HepG2 (cell line): ENCODE measurements at regions not wholly inside any gene's neighbourhood (a gene's known extent, or its start where the extent isn't known, plus 50 kb on each side); places are given as distances from the start of the nearest gene placed in this dataset.

Experiments
- ATAC-seq: fragments of 200-7000 bp; cut with Tn5 transposase; 3 replicates; pipeline ENCODE4 v1.9.1; 2020; ENCODE audit warnings: mild to moderate bottlenecking, moderate library complexity
- BruUV-seq: library from RNA; stranded (reverse); fragments of 400-500 nt; replicated peaks from 2 replicates; lab custom pipeline; 2021; lab: Mats Ljungman, UMichigan
- CTCF ChIA-PET: fragments of 300-600 bp; formaldehyde crosslinking; extraction: SDS; loops from one replicate; lab custom pipeline; 2021; ENCODE audit warnings: low total read pairs, inconsistent platforms, low intra/inter-chr PET ratio; lab: Yijun Ruan, JAX
- POLR2A ChIA-PET: fragments of 350-600 bp; sonication (Branson Sonifier 250); formaldehyde crosslinking; loops from one replicate; lab custom pipeline; 2020; ENCODE audit warnings: antibody characterized with exemption, inconsistent platforms; lab: Yijun Ruan, JAX
- DNase-seq: peaks from one replicate; pipeline ENCODE4 v3.0.0-alpha.2; 2015; ENCODE audit warnings: low spot score
- FAIRE-seq: peaks from 3 replicates; lab custom pipeline; 2011; peaks lifted over from hg19 to GRCh38; lab: Jason Lieb, UNC
- H2AFZ ChIP-seq: one replicate; pipeline ENCODE4 v1.6.1; 2011; ENCODE audit warnings: low read length, inconsistent platforms
- H3K27ac ChIP-seq: fragments of 300-600 bp; 3 replicates; pipeline ENCODE4 v1.8.0; 2011; ENCODE audit warnings: mixed run types, mild to moderate bottlenecking, mixed read lengths, low read length, inconsistent platforms; ENCODE audit not compliant: insufficient read depth; ENCODE audit errors: extremely low read length
- H3K27me3 ChIP-seq, 2 experiments: fragments of 200-600 bp in 1 of 2; 2 replicates in 1 of 2; 3 replicates in 1 of 2; pipeline versions ENCODE4 v1.6.0 to v1.8.0; 2011; ENCODE audit warnings: low read length in 2 of 2, mild to moderate bottlenecking in 2 of 2, moderate library complexity in 2 of 2, inconsistent platforms in 1 of 2; ENCODE audit not compliant: insufficient read depth in 2 of 2, control insufficient read depth in 1 of 2
- H3K36me3 ChIP-seq, 2 experiments: fragments of 200-600 bp in 1 of 2; replicated peaks in 1 of 2; 2 replicates in 1 of 2; 3 replicates in 1 of 2; pipeline versions ENCODE4 v1.5.1 to v1.8.0; 2011; ENCODE audit warnings: low read length in 2 of 2, inconsistent platforms in 1 of 2; ENCODE audit not compliant: insufficient read depth in 2 of 2, control insufficient read depth in 1 of 2
- H3K4me1 ChIP-seq: 2 replicates; pipeline ENCODE4 v1.5.1; 2012; ENCODE audit warnings: low read length, inconsistent platforms; ENCODE audit not compliant: insufficient read depth
- H3K4me2 ChIP-seq: 2 replicates; pipeline ENCODE4 v1.6.0; 2011; ENCODE audit warnings: low read depth, low read length, inconsistent platforms
- H3K4me3 ChIP-seq, 3 experiments: fragments of 200-600 bp in 1 of 3; sonication (generic), shearing (Covaris generic) in 1 of 3; replicated peaks in 1 of 3; 2 replicates each; pipeline ENCODE4 v1.5.1; 2011 to 2016; ENCODE audit warnings: low read length in 3 of 3, inconsistent platforms in 2 of 3, low read depth in 2 of 3, mild to moderate bottlenecking in 2 of 3, control low read depth in 1 of 3, mixed read lengths in 1 of 3; ENCODE audit not compliant: insufficient read depth in 1 of 3
- H3K79me2 ChIP-seq: one replicate; pipeline ENCODE4 v1.6.1; 2011; ENCODE audit warnings: low read length, inconsistent platforms; ENCODE audit not compliant: insufficient read depth
- H3K9ac ChIP-seq: 2 replicates; pipeline ENCODE4 v1.6.0; 2011; ENCODE audit warnings: mild to moderate bottlenecking, low read depth, low read length, inconsistent platforms; ENCODE audit not compliant: insufficient read depth
- H3K9me3 ChIP-seq: 2 replicates; pipeline ENCODE4 v1.5.1; 2012; ENCODE audit warnings: mild to moderate bottlenecking, low read length
- H4K20me1 ChIP-seq: 2 replicates; pipeline ENCODE4 v1.6.0; 2011; ENCODE audit warnings: inconsistent platforms, mild to moderate bottlenecking, low read length, moderate library complexity; ENCODE audit not compliant: insufficient read depth
- EZH2 ChIP-seq: conservative IDR thresholded peaks from 2 replicates; pipeline ENCODE4 v1.6.1; 2012; ENCODE audit warnings: mild to moderate bottlenecking, low read depth, low read length, moderate library complexity
- HOXA7 ChIP-seq: sonication (generic); formaldehyde crosslinking; IDR thresholded peaks from 2 replicates; pipeline ENCODE4 v1.8.1; 2022; ENCODE audit warnings: mild to moderate bottlenecking, missing genetic modification reagents, moderate library complexity
- KAT2B ChIP-seq: fragments of 150-350 bp; IDR thresholded peaks from 2 replicates; pipeline ENCODE4 v1.6.1; 2014; ENCODE audit warnings: low read depth, low read length, borderline replicate concordance
- KDM4B ChIP-seq: sonication (generic); formaldehyde crosslinking; IDR thresholded peaks from 2 replicates; pipeline ENCODE4 v1.4.0; 2020; ENCODE audit warnings: missing genetic modification reagents
- MIER2 ChIP-seq: IDR thresholded peaks from 2 replicates; pipeline ENCODE4 v1.6.1; 2016; ENCODE audit warnings: missing biosample characterization, missing genetic modification reagents
- NR2C2 ChIP-seq: sonication (generic); formaldehyde crosslinking; IDR thresholded peaks from 2 replicates; pipeline ENCODE4 v1.4.0; 2020; ENCODE audit warnings: missing genetic modification reagents, mild to moderate bottlenecking, moderate library complexity, borderline replicate concordance
- TBX2 ChIP-seq: sonication (generic); formaldehyde crosslinking; IDR thresholded peaks from 2 replicates; pipeline ENCODE4 v1.5.0; 2020; ENCODE audit warnings: missing genetic modification reagents, mild to moderate bottlenecking, borderline replicate concordance
- ZBTB33 ChIP-seq: sonication (generic); formaldehyde crosslinking; IDR thresholded peaks from 2 replicates; pipeline ENCODE4 v1.4.0; 2020; ENCODE audit warnings: missing genetic modification reagents
- ZNF567 ChIP-seq: sonication (generic); formaldehyde crosslinking; IDR thresholded peaks from 2 replicates; pipeline ENCODE4 v1.8.1; 2023; ENCODE audit warnings: mild to moderate bottlenecking, missing genetic modification reagents, borderline replicate concordance
- ZNF644 ChIP-seq: IDR thresholded peaks from 2 replicates; pipeline ENCODE4 v1.6.1; 2016; ENCODE audit warnings: low read depth
- ZNF768 ChIP-seq: sonication (generic); formaldehyde crosslinking; IDR thresholded peaks from 2 replicates; pipeline ENCODE4 v1.4.0; 2020; ENCODE audit warnings: missing genetic modification reagents
- ZNF782 ChIP-seq: sonication (generic); formaldehyde crosslinking; IDR thresholded peaks from 2 replicates; pipeline ENCODE4 v1.4.0; 2020; ENCODE audit warnings: missing genetic modification reagents, mild to moderate bottlenecking, borderline replicate concordance
- ZNF790 ChIP-seq: sonication (generic); formaldehyde crosslinking; IDR thresholded peaks from 2 replicates; pipeline ENCODE4 v1.8.0; 2022; ENCODE audit warnings: missing genetic modification reagents, mild to moderate bottlenecking, borderline replicate concordance
- WGBS: methylation state at CpG from one replicate; pipeline ENCODE4 v1.1.6; 2017; ENCODE audit warnings: low lambda C conversion rate; 5-methylcytosine and 5-hydroxymethylcytosine counted together
- in situ Hi-C: cut with HindIII; loops from 2 replicates; pipeline ENCODE4 v1.10.0; 2017; ENCODE audit warnings: low pct_unique_long_range_greater_than_20kb; ENCODE audit not compliant: extremely low pct_ligation_motif_present
- intact Hi-C: fragments of 100-400 bp; cut with micrococcal nuclease; formaldehyde crosslinking; loops from one replicate; pipeline ENCODE4 v1.10.0; 2022; ENCODE audit not compliant: unreplicated experiment

GRCh38 chr11:98194611-98195010 is 826.1 kb upstream of the CNTN5 start (continued):
- no peak for TF ChIP-seq EZH2

DNA sequence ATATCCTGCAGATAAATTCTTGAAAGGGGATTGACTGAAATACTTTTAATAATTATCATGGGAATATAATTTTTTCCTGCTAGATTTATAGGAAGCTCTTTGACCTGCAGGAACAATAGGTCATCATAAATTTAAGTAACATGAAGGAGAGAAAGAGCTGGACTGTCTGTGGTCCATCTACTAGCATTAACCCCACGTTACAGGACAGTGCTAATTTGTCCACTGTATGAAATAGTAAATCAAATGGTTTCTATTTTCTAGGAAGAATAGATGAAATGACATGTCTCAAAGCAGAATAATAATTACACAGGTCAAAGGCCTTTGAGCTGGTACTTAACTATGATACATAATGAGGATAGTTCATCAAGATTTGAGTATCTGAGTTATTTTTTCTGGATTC is 825.4 kb upstream of the CNTN5 start:
- no peak overlapping the region for H2AFZ ChIP-seq
- BruUV-seq, result no TSS peak
- H3K36me3 ChIP-seq, result no peaks in the 10 kb centered on the region
- TF ChIP-seq TBX2 (CRISPR knock-in tag) (no peak), HOXA7 (CRISPR knock-in tag) (no peak), ZNF782 (CRISPR knock-in tag) (no peak), ZNF768 (no peak), KAT2B (no peak), ZNF790 (CRISPR knock-in tag) (no peak), KDM4B (CRISPR knock-in tag) (no peak), NR2C2 (CRISPR knock-in tag) (no peak), ZNF644 (CRISPR knock-in tag) (no peak), ZBTB33 (no peak), ZNF567 (CRISPR knock-in tag) (no peak), MIER2 (CRISPR knock-in tag) (no peak)
- intact Hi-C loops, result no loop called here
- H3K27ac ChIP-seq, result no peak overlapping the region
- H3K9me3 ChIP-seq, result no peaks in the 10 kb centered on the region
- H3K9ac ChIP-seq, result no peak overlapping the region
- H3K4me2 ChIP-seq, result no peak overlapping the region
- no peaks in the 10 kb centered on the region for H3K4me1 ChIP-seq
- no peaks in the 10 kb centered on the region for H3K27me3 ChIP-seq
- no peak overlapping the region for H3K4me3 ChIP-seq
- H3K79me2 ChIP-seq, result no peaks in the 10 kb centered on the region
- DNase-seq (no peak), ATAC-seq (no peak), FAIRE-seq (no peak)
- ChIA-PET POLR2A (no interaction called here), CTCF (no interaction called here)
- no peaks in the 10 kb centered on the region for H4K20me1 ChIP-seq
- in situ Hi-C loops, result no loop called here
- 0% methylated on average over 1 of the region's 1 CpG for WGBS
